Stimulated activated naive CD8-positive, alpha-beta T cell treated with anti-CD3 and anti-CD28 coated beads, Interleukin-15, Interleukin-2, amounts not matched to agents 100 U/mL and 50 U/mL, for 24 hours (primary cell): ENCODE measurements at regions not wholly inside any gene's neighbourhood (a gene's known extent, or its start where the extent isn't known, plus 50 kb on each side); places are given as distances from the start of the nearest gene placed in this dataset.

ENCODE experiments used
- ATAC-seq: fragments of 150-1000 bp; cut with Tn5 transposase; one replicate; pipeline ENCODE4 v1.10.0; 2021
- DNase-seq: peaks from one replicate; pipeline ENCODE4 v3.0.0; 2021

- DNase-seq, result no peak
- ATAC-seq, result no peak
Observed at GRCh38 chr5:7955476-7955875, 86.5 kb downstream of the MTRR start.

GRCh38 chr5:7957329-7957728 is 88.4 kb downstream of the MTRR start:
- DNase-seq, result no peak
- ATAC-seq, result no peak

- no peak for ATAC-seq
- no peak for DNase-seq
Observed at GRCh38 chr5:7960142-7960541, 91.2 kb downstream of the MTRR start.

GRCh38 chr5:7961540-7961939 is 92.6 kb downstream of the MTRR start:
- ATAC-seq, result no peak

GRCh38 chr5:7970816-7971215 is 101.9 kb downstream of the MTRR start:
- DNase-seq, result no peak
- ATAC-seq, result no peak

More at GRCh38 chr5:7961540-7961939, 92.6 kb downstream of the MTRR start:
- no peak for DNase-seq

- ATAC-seq, result no peak
- no peak for DNase-seq
Observed at GRCh38 chr5:7976411-7977190, 107.7 kb downstream of the MTRR start.

GRCh38 chr5:7978114-7978513 is 109.2 kb downstream of the MTRR start:
- no peak for DNase-seq
- no peak for ATAC-seq

GRCh38 chr5:7978991-7979390 is 110.0 kb downstream of the MTRR start:
- ATAC-seq, result no peak
- no peak for DNase-seq

GRCh38 chr5:7980881-7981280 is 111.9 kb downstream of the MTRR start:
- ATAC-seq (no peak), DNase-seq (no peak)

GRCh38 chr5:7983433-7983832 is 114.5 kb downstream of the MTRR start:
- no peak for DNase-seq
- ATAC-seq, result peak; percentile 32

- DNase-seq (no peak), ATAC-seq (no peak)
Observed at GRCh38 chr5:7991125-7991821, 122.3 kb downstream of the MTRR start.

- DNase-seq, result no peak
- no peak for ATAC-seq
Observed at GRCh38 chr5:7995688-7996294, 126.8 kb downstream of the MTRR start.

- DNase-seq, result no peak
- no peak for ATAC-seq
Observed at GRCh38 chr5:8005416-8005815, 136.5 kb downstream of the MTRR start.

- DNase-seq, result no peak
- ATAC-seq, result no peak
Observed at GRCh38 chr5:8012131-8012977, 143.4 kb downstream of the MTRR start.

GRCh38 chr5:8013948-8014710 is 145.2 kb downstream of the MTRR start:
- DNase-seq, result no peak
- ATAC-seq, result no peak

GRCh38 chr5:8019719-8020218 is 150.8 kb downstream of the MTRR start:
- ATAC-seq (no peak), DNase-seq (no peak)

GRCh38 chr5:8020861-8021514 is 152.0 kb downstream of the MTRR start:
- ATAC-seq (no peak), DNase-seq (no peak)

- no peak for DNase-seq
- ATAC-seq, result no peak
Observed at GRCh38 chr5:8028243-8028642, 159.3 kb downstream of the MTRR start.

GRCh38 chr5:8033261-8033660 is 164.3 kb downstream of the MTRR start:
- ATAC-seq (no peak), DNase-seq (no peak)

- ATAC-seq, result no peak
- DNase-seq, result no peak
Observed at GRCh38 chr5:8034852-8035251, 165.9 kb downstream of the MTRR start.

- ATAC-seq, result no peak
- DNase-seq, result no peak
Observed at GRCh38 chr5:8048920-8049319, 180.0 kb downstream of the MTRR start.
